ENCODE measurements at regions not wholly inside any gene's neighbourhood (a gene's known extent, or its start where the extent isn't known, plus 50 kb on each side); places are given as distances from the start of the nearest gene placed in this dataset.

DNA sequence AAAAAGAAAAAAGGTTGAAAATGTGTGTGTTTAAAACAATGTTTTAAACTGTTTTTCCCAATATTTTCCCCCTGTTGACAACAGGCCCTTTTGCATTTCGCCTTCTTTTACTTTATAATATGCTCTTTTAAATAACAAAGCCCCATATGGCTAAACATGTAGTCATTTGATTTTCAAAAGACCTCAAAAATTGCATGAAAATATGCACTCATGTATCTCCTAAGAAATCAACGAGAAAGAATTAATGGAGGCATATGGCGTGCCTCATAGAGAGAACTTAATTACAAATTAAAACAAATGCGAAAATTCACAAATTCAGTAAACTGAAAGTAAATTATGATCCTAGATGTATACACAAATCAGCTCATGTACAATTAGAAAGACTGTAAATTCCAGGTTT is 202.6 kb upstream of the FOXN3 start:
- ChIA-PET POLR2A (ENCODE audit: low non-redundant PET) (no interaction called here), CTCF (interaction anchor here (0.5 kb wide), 1 partner anchor 654 kb away, joined by 3 read pairs; no protein-coding TSS in a partner anchor)
- H3K27ac ChIP-seq: peak overlapping the region; percentile 63
- TF ChIP-seq, protein P1, sequence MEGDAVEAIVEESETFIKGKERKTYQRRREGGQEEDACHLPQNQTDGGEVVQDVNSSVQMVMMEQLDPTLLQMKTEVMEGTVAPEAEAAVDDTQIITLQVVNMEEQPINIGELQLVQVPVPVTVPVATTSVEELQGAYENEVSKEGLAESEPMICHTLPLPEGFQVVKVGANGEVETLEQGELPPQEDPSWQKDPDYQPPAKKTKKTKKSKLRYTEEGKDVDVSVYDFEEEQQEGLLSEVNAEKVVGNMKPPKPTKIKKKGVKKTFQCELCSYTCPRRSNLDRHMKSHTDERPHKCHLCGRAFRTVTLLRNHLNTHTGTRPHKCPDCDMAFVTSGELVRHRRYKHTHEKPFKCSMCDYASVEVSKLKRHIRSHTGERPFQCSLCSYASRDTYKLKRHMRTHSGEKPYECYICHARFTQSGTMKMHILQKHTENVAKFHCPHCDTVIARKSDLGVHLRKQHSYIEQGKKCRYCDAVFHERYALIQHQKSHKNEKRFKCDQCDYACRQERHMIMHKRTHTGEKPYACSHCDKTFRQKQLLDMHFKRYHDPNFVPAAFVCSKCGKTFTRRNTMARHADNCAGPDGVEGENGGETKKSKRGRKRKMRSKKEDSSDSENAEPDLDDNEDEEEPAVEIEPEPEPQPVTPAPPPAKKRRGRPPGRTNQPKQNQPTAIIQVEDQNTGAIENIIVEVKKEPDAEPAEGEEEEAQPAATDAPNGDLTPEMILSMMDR (conservative IDR thresholded peaks at IDR 0.05; ENCODE audit: low read depth): no peak
- DNase-seq (ENCODE audit: low spot score): no peak

DNA sequence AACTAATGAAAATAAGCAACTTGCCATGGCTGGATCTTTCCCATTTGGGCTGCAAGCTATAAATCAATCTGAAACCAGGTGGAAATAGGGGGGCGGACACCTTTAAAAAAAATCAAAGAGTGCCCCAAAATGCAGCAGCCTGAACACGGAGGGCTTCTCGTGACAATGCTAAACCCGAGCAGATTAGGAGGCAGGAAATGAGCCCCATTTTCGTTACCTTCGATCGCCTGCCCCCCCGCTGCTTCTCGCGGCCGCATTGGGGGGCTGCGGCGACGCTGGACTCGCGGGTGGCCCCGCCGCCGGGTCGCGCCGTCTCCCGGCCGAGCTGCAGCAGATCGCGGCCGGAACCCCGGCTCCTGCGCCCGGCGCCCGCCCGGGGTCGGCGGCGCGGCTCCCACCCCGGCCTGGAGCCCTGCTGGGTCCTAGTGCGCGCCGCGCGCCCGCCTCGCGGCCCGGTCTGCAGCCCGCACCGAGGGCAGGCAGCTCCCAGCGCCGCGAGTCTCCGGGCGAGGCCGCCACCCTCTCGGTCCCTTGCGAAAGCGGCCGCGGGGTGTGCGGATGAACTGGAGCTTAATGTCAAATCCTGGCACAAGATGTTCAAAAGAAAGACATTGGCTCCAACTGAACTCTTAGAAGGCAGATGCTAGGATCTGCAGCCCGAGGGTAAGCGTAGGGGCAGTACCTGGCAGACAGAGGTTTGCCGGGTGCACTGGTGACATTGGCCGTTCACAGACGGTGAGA is 201.9 kb upstream of the FOXN3 start:
- DNase-seq (ENCODE audit: low spot score): peak; percentile 69
- ChIA-PET CTCF (interaction anchor here (0.5 to 0.6 kb wide), 3 partner anchors 328 to 1110 kb away, joined by 3 to 4 read pairs (median 3); no protein-coding TSS in a partner anchor), POLR2A (ENCODE audit: low non-redundant PET) (interaction anchor here (0.6 kb wide), 1 partner anchor 56 kb away, joined by 3 read pairs; no protein-coding TSS in a partner anchor)
- H3K27ac ChIP-seq: peak overlapping the region; percentile 63
- TF ChIP-seq, protein P1 (conservative IDR thresholded peaks at IDR 0.05; ENCODE audit: low read depth): no peak

DNA sequence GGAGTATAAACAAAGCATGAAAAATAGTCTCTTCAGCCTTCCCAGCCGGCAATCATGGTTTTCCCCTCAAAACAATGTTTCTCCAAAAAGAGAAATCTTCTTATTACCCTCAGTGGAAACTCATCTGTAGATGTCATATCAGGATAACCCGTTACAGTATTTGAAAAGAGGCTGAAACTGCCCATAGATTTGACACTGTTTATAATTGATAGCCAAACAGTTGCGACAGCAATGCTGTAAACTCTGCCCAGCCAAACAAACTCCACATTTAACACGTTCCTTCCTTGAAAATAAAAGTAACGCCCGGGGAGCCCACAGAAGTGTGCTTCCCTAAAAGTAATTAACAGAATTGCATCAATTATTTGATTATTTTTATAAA is 201.3 kb upstream of the FOXN3 start:
- ChIA-PET CTCF (interaction anchor here (0.6 kb wide), 1 partner anchor 1111 kb away, joined by 4 read pairs; no protein-coding TSS in a partner anchor), POLR2A (ENCODE audit: low non-redundant PET) (no interaction called here)
- no peak overlapping the region for H3K27ac ChIP-seq
- TF ChIP-seq, protein P1 (conservative IDR thresholded peaks at IDR 0.05; ENCODE audit: low read depth): no peak
- DNase-seq (ENCODE audit: low spot score): no peak

DNA sequence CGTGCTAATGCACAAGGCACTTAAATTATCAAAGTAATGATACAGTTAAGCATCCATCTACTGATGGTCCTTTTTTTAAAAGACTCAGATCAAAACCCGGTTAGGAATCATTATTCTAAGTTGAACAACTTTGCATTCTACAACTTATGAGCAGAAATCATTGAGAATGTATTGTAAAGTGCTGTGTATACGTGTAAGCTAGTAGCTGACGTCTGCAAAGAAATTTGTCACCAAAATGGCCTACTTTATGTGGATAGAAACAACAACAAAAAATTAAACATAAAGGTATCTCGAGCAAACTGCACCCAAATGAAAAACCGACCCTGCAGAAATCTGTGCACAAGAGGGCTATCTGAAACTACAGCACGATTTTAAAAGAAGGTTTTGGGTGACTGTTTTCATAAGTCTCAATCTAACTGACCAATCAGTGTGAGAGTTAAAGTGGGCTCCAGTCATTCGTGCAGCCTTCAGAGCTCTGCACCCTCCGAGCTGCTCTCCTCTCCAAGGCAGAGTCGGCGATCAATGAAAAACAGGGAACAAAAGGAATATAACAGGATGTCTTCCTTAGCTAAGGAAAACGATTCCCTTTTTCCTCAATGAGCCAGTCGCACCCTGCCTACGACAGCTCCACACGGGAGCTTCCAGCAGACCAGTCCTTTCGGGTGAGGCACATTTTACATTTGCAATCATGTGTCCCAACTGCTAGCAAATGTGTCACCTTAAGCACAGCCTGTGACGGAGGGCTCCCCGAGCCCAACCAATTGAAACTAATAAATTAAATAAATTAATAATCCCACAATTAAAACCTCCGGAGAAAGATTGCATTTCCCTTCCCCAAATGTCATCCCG is 200.7 kb upstream of the FOXN3 start:
- no peak overlapping the region for H3K27ac ChIP-seq
- TF ChIP-seq, protein P1 (conservative IDR thresholded peaks at IDR 0.05; ENCODE audit: low read depth): no peak
- DNase-seq (ENCODE audit: low spot score): peak; percentile 14
- CTCF ChIA-PET: no interaction called here
- POLR2A ChIA-PET (ENCODE audit: low non-redundant PET): no interaction called here

DNA sequence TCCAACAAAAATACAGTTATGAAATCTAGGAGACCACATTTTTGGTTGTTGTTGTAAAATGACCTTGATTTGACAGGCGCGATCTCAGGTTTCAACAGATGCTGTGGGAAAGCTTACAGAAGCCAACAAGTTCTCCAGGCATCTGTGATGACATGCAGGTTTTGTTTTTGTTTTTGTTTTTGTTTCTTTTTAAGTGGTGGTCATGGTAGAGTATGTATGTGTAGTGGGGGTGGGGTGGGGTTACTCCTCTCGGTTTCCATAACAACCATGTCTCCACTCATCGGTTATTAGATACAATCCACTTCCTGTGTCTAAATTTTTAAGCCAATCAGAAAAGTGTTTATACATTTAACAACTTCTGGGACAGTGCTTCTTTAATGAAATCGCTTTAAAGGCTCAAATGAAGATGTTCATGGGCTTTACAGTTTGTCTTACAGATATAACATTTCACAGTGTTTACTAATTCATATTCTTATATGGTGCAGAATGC is 199.9 kb upstream of the FOXN3 start:
- ChIA-PET CTCF (no interaction called here), POLR2A (ENCODE audit: low non-redundant PET) (no interaction called here)
- no peak overlapping the region for H3K27ac ChIP-seq
- no peak for DNase-seq (ENCODE audit: low spot score)
- TF ChIP-seq, protein P1 (conservative IDR thresholded peaks at IDR 0.05; ENCODE audit: low read depth): no peak

DNA sequence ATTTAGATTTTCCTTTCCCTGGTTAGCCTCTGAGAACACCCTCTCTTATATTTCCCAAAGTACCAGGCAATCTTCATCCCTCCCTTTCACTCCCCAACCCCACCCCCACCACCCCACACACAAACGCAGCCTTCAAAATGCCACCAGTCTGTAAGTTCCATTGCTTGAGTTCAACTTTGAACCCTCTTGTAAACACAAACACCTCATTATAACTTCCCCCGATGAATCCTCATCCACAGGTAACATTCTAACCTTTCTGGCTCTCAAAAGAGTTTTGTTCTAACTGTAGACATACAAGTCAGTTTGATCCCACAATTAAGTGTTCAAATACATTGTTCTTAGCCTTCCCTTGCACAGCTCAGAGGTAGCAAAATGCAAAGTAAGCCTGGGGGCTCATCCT is 199.4 kb upstream of the FOXN3 start:
- DNase-seq (ENCODE audit: low spot score): no peak
- TF ChIP-seq, protein P1 (conservative IDR thresholded peaks at IDR 0.05; ENCODE audit: low read depth): no peak
- POLR2A ChIA-PET (ENCODE audit: low non-redundant PET): no interaction called here
- no peak overlapping the region for H3K27ac ChIP-seq
- CTCF ChIA-PET: no interaction called here

Data from RWPE1 (cell line).